ENCODE measurements at regions not wholly inside any gene's neighbourhood (a gene's known extent, or its start where the extent isn't known, plus 50 kb on each side); places are given as distances from the start of the nearest gene placed in this dataset.

DNA sequence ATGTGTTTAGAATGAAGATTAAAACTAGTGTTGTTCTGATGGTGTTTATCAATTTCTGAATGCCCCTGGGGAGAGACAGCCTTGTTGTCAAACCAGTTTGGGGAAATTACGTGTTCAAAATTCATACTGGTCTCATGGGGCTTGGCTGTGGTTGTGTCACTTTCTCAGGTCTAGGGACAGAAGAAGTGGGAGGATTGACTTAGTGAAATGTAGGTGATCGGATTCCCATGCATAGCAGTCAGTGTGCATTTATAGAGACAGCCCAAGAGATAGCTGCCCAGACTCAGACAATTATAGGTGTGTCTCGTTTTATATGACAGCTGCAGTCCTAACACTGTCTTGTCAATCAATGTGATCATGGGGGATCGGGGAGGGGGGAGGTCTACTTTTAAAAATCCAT, 94.4 kb upstream of the CLCN4 start:
- H3K27ac ChIP-seq (ENCODE audit: low read length) = no peak overlapping the region

DNA sequence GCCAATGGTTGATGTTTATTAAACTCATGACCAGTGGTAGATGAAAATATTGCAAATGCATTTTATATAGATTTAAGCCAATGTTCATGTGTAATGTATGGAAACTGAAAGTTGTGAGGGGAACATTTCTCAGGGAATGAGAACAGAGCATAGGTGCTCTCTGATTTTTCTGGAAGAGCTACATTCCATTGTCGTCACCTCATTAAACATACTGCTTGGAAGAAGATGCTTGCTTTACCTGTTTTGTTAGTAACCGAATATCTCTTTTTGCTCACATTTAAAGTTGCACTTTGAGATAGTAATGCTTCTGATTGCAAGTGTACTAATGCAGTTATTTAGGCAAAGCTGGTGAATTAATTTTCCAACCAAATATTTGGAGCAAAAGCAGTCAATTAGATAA, 93.8 kb upstream of the CLCN4 start:
- no peaks in the 10 kb centered on the region for H3K9me3 ChIP-seq (ENCODE audit: insufficient read depth, low read length, severe bottlenecking)
- H3K4me3 ChIP-seq (ENCODE audit: low read depth in 1 of 2, low read length in 2 of 2) = no peak overlapping the region
- no peaks in the 10 kb centered on the region for H3K27me3 ChIP-seq (ENCODE audit: insufficient read depth, low read length, poor library complexity)
- H3K4me2 ChIP-seq (ENCODE audit: insufficient read depth, low read length) = no peak overlapping the region
- H2AFZ ChIP-seq (ENCODE audit: low read depth, low read length) = no peak overlapping the region
- H3K36me3 ChIP-seq (ENCODE audit: insufficient read depth, low read length) = peaks cover 4% of the 10 kb centered on the region; the same call in 1 of the 2 replicates
- no peaks in the 10 kb centered on the region for H4K20me1 ChIP-seq (ENCODE audit: insufficient read depth, low read length)
- H3K27ac ChIP-seq (ENCODE audit: low read length) = no peak overlapping the region
- H3K4me1 ChIP-seq (ENCODE audit: insufficient read depth, low read length) = no peaks in the 10 kb centered on the region
- no peaks in the 10 kb centered on the region for H3K79me2 ChIP-seq (ENCODE audit: insufficient read depth, low read length)
- TF ChIP-seq, protein P1, sequence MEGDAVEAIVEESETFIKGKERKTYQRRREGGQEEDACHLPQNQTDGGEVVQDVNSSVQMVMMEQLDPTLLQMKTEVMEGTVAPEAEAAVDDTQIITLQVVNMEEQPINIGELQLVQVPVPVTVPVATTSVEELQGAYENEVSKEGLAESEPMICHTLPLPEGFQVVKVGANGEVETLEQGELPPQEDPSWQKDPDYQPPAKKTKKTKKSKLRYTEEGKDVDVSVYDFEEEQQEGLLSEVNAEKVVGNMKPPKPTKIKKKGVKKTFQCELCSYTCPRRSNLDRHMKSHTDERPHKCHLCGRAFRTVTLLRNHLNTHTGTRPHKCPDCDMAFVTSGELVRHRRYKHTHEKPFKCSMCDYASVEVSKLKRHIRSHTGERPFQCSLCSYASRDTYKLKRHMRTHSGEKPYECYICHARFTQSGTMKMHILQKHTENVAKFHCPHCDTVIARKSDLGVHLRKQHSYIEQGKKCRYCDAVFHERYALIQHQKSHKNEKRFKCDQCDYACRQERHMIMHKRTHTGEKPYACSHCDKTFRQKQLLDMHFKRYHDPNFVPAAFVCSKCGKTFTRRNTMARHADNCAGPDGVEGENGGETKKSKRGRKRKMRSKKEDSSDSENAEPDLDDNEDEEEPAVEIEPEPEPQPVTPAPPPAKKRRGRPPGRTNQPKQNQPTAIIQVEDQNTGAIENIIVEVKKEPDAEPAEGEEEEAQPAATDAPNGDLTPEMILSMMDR (IDR thresholded peaks at IDR 0.05; ENCODE audit: borderline replicate concordance, extremely low read depth, low read length, poor library complexity, severe bottlenecking) = no peak
- no peak for TF ChIP-seq EZH2 (IDR thresholded peaks at IDR 0.05; ENCODE audit: borderline replicate concordance, low read depth, low read length, severe bottlenecking)
- ATAC-seq (ENCODE audit: insufficient read depth, low read depth) (no peak), DNase-seq (no peak)
- H3K9ac ChIP-seq (ENCODE audit: low read depth, low read length) = no peak overlapping the region

More for the DNA sequence above, 94.4 kb upstream of the CLCN4 start:
- no peaks in the 10 kb centered on the region for H4K20me1 ChIP-seq (ENCODE audit: insufficient read depth, low read length)
- H3K9ac ChIP-seq (ENCODE audit: low read depth, low read length) = no peak overlapping the region
- no peaks in the 10 kb centered on the region for H3K9me3 ChIP-seq (ENCODE audit: insufficient read depth, low read length, severe bottlenecking)
- no peak overlapping the region for H3K4me2 ChIP-seq (ENCODE audit: insufficient read depth, low read length)
- H3K4me3 ChIP-seq (ENCODE audit: low read depth in 1 of 2, low read length in 2 of 2) = no peak overlapping the region
- H2AFZ ChIP-seq (ENCODE audit: low read depth, low read length) = no peak overlapping the region
- H3K27me3 ChIP-seq (ENCODE audit: insufficient read depth, low read length, poor library complexity) = no peaks in the 10 kb centered on the region
- TF ChIP-seq EZH2 (IDR thresholded peaks at IDR 0.05; ENCODE audit: borderline replicate concordance, low read depth, low read length, severe bottlenecking) = no peak
- TF ChIP-seq, protein P1 (IDR thresholded peaks at IDR 0.05; ENCODE audit: borderline replicate concordance, extremely low read depth, low read length, poor library complexity, severe bottlenecking) = no peak
- ATAC-seq (ENCODE audit: insufficient read depth, low read depth) (no peak), DNase-seq (no peak)
- H3K4me1 ChIP-seq (ENCODE audit: insufficient read depth, low read length) = no peaks in the 10 kb centered on the region
- no peaks in the 10 kb centered on the region for H3K79me2 ChIP-seq (ENCODE audit: insufficient read depth, low read length)
- H3K36me3 ChIP-seq (ENCODE audit: insufficient read depth, low read length) = peaks cover 1% of the 10 kb centered on the region; the same call in 1 of the 2 replicates

DNA sequence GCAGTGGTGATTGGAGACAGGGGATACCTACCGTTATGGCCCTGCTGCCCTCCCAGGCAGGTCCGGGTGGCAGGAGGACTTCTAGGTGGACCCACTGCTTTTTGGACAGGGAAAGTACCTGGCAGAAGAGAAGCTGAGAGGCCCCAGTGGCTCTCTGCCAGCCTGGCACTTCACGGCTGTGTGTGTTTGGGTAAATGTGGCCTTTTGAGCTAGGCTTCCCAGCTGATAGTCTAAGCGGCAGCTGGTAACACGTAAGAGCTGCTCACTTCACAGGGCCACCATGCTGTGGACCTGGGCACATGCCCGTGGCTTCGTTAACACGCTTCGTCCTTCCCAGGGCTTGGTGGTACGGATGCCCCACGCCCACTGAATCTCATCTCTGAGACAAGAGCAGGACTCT, 92.0 kb upstream of the CLCN4 start:
- DNase-seq = no peak
- no peak for TF ChIP-seq EZH2 (IDR thresholded peaks at IDR 0.05; ENCODE audit: borderline replicate concordance, low read depth, low read length, severe bottlenecking)
- TF ChIP-seq, protein P1 (IDR thresholded peaks at IDR 0.05; ENCODE audit: borderline replicate concordance, extremely low read depth, low read length, poor library complexity, severe bottlenecking) = no peak

More for the DNA sequence above, 92.0 kb upstream of the CLCN4 start:
- Histone ChIP-seq H3K4me2 (ENCODE audit: insufficient read depth, low read length) (no peak overlapping the region), H3K9ac (ENCODE audit: low read depth, low read length) (no peak overlapping the region), H3K36me3 (ENCODE audit: insufficient read depth, low read length) (peaks cover 4% of the 10 kb centered on the region; the same call in 1 of the 2 replicates), H3K27me3 (ENCODE audit: insufficient read depth, low read length, poor library complexity) (no peaks in the 10 kb centered on the region), H3K27ac (ENCODE audit: low read length) (no peak overlapping the region), H3K79me2 (ENCODE audit: insufficient read depth, low read length) (no peaks in the 10 kb centered on the region), H3K4me3 (ENCODE audit: low read depth in 1 of 2, low read length in 2 of 2) (no peak overlapping the region), H3K4me1 (ENCODE audit: insufficient read depth, low read length) (no peaks in the 10 kb centered on the region), H3K9me3 (ENCODE audit: insufficient read depth, low read length, severe bottlenecking) (no peaks in the 10 kb centered on the region), H2AFZ (ENCODE audit: low read depth, low read length) (no peak overlapping the region), H4K20me1 (ENCODE audit: insufficient read depth, low read length) (no peaks in the 10 kb centered on the region)
- ATAC-seq (ENCODE audit: insufficient read depth, low read depth) = no peak
